ENCODE measurements at regions not wholly inside any gene's neighbourhood (a gene's known extent, or its start where the extent isn't known, plus 50 kb on each side); places are given as distances from the start of the nearest gene placed in this dataset.

- Histone ChIP-seq H3K4me3 (ENCODE audit: control insufficient read depth in 2 of 3, extremely low read depth in 1 of 3, insufficient read depth in 2 of 3, low read depth in 1 of 3, low read length in 3 of 3) (no peak overlapping the region), H4K20me1 (ENCODE audit: control insufficient read depth, extremely low read depth, insufficient read depth, low read length) (no peaks in the 10 kb centered on the region), H3K4me2 (ENCODE audit: control insufficient read depth, extremely low read depth, insufficient read depth, low read depth, low read length) (no peak overlapping the region), H3K27me3 (ENCODE audit: control insufficient read depth, extremely low read depth, insufficient read depth, low read length) (no peaks in the 10 kb centered on the region), H3K36me3 (ENCODE audit: control insufficient read depth in 2 of 2, extremely low read depth in 1 of 2, insufficient read depth in 2 of 2, low read length in 2 of 2) (no peaks in the 10 kb centered on the region), H3K79me2 (ENCODE audit: control insufficient read depth, insufficient read depth, low read length) (no peaks in the 10 kb centered on the region), H3K9me3 (ENCODE audit: control insufficient read depth, low read depth, low read length) (no peaks in the 10 kb centered on the region), H2AFZ (ENCODE audit: control insufficient read depth, low read length) (no peak overlapping the region), H3K4me1 (ENCODE audit: control insufficient read depth, extremely low read depth, insufficient read depth, low read length) (no peaks in the 10 kb centered on the region), H3K9me1 (ENCODE audit: control insufficient read depth, extremely low read depth, insufficient read depth, low read length) (no peaks in the 10 kb centered on the region), H3K27ac (ENCODE audit: control insufficient read depth, insufficient read depth, low read length) (no peak overlapping the region), H3K9ac (ENCODE audit: control insufficient read depth, extremely low read depth, insufficient read depth, low read length) (no peak overlapping the region)
- TF ChIP-seq, protein P1, sequence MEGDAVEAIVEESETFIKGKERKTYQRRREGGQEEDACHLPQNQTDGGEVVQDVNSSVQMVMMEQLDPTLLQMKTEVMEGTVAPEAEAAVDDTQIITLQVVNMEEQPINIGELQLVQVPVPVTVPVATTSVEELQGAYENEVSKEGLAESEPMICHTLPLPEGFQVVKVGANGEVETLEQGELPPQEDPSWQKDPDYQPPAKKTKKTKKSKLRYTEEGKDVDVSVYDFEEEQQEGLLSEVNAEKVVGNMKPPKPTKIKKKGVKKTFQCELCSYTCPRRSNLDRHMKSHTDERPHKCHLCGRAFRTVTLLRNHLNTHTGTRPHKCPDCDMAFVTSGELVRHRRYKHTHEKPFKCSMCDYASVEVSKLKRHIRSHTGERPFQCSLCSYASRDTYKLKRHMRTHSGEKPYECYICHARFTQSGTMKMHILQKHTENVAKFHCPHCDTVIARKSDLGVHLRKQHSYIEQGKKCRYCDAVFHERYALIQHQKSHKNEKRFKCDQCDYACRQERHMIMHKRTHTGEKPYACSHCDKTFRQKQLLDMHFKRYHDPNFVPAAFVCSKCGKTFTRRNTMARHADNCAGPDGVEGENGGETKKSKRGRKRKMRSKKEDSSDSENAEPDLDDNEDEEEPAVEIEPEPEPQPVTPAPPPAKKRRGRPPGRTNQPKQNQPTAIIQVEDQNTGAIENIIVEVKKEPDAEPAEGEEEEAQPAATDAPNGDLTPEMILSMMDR (optimal IDR thresholded peaks at IDR 0.05 in 1 of 3, IDR thresholded peaks at IDR 0.05 in 1 of 3, conservative IDR thresholded peaks at IDR 0.05 in 1 of 3; ENCODE audit: extremely low read depth in 1 of 3, insufficient read depth in 2 of 3, low read length in 3 of 3) = no peak
- TF ChIP-seq EZH2 (IDR thresholded peaks at IDR 0.05; ENCODE audit: low read length) = no peak
- FAIRE-seq = no peak
- dilution Hi-C loops (cut with MboI; ENCODE audit: extremely low pct_ligation_motif_present, low sequenced_read_pairs) = no loop called here
- no peak for DNase-seq (ENCODE audit: low read depth, low spot score)
These were observed 1045.8 kb upstream of the CNTN5 start for GRCh38 chr11:97974798-97975498.

GRCh38 chr11:97977726-97978125 lies 1043.0 kb upstream of the CNTN5 start:
- Histone ChIP-seq H3K9ac (ENCODE audit: control insufficient read depth, extremely low read depth, insufficient read depth, low read length) (no peak overlapping the region), H3K27ac (ENCODE audit: control insufficient read depth, insufficient read depth, low read length) (no peak overlapping the region), H3K9me1 (ENCODE audit: control insufficient read depth, extremely low read depth, insufficient read depth, low read length) (no peaks in the 10 kb centered on the region), H3K4me1 (ENCODE audit: control insufficient read depth, extremely low read depth, insufficient read depth, low read length) (no peaks in the 10 kb centered on the region), H2AFZ (ENCODE audit: control insufficient read depth, low read length) (no peak overlapping the region), H4K20me1 (ENCODE audit: control insufficient read depth, extremely low read depth, insufficient read depth, low read length) (no peaks in the 10 kb centered on the region), H3K36me3 (ENCODE audit: control insufficient read depth in 2 of 2, extremely low read depth in 1 of 2, insufficient read depth in 2 of 2, low read length in 2 of 2) (no peaks in the 10 kb centered on the region), H3K9me3 (ENCODE audit: control insufficient read depth, low read depth, low read length) (no peaks in the 10 kb centered on the region), H3K79me2 (ENCODE audit: control insufficient read depth, insufficient read depth, low read length) (no peaks in the 10 kb centered on the region), H3K4me3 (ENCODE audit: control insufficient read depth in 2 of 3, extremely low read depth in 1 of 3, insufficient read depth in 2 of 3, low read depth in 1 of 3, low read length in 3 of 3) (no peak overlapping the region), H3K4me2 (ENCODE audit: control insufficient read depth, extremely low read depth, insufficient read depth, low read depth, low read length) (no peak overlapping the region), H3K27me3 (ENCODE audit: control insufficient read depth, extremely low read depth, insufficient read depth, low read length) (no peaks in the 10 kb centered on the region)
- DNase-seq (ENCODE audit: low read depth, low spot score) (no peak), FAIRE-seq (no peak)
- TF ChIP-seq, protein P1 (optimal IDR thresholded peaks at IDR 0.05 in 1 of 3, IDR thresholded peaks at IDR 0.05 in 1 of 3, conservative IDR thresholded peaks at IDR 0.05 in 1 of 3; ENCODE audit: extremely low read depth in 1 of 3, insufficient read depth in 2 of 3, low read length in 3 of 3) = no peak
- no peak for TF ChIP-seq EZH2 (IDR thresholded peaks at IDR 0.05; ENCODE audit: low read length)
- dilution Hi-C loops (cut with MboI; ENCODE audit: extremely low pct_ligation_motif_present, low sequenced_read_pairs) = no loop called here
